ENCODE measurements at regions not wholly inside any gene's neighbourhood (a gene's known extent, or its start where the extent isn't known, plus 50 kb on each side); places are given as distances from the start of the nearest gene placed in this dataset.
"Not testable (repeated sequence)": the region's sequence is repeated elsewhere in the genome, so short reads cannot be mapped to it uniquely, and the experiment has no call there.

- DNase-seq (ENCODE audit: low spot score) = not testable (repeated sequence)
These were observed 123.0 kb upstream of the ARHGEF3 start for GRCh38 chr3:56924700-56925099.

- peak; percentile 81 for DNase-seq (ENCODE audit: low spot score)
These were observed 121.9 kb upstream of the ARHGEF3 start for GRCh38 chr3:56923526-56924224.

- DNase-seq (ENCODE audit: low spot score) = peak; percentile 82
These were observed 120.1 kb upstream of the ARHGEF3 start for GRCh38 chr3:56921573-56922453.

GRCh38 chr3:56919797-56920195 lies 118.0 kb upstream of the ARHGEF3 start:
- DNase-seq (ENCODE audit: low spot score) = no peak

GRCh38 chr3:56919137-56919796 lies 117.5 kb upstream of the ARHGEF3 start:
- DNase-seq (ENCODE audit: low spot score) = no peak

- no peak for DNase-seq (ENCODE audit: low spot score)
These were observed 116.4 kb upstream of the ARHGEF3 start for GRCh38 chr3:56918111-56918568.

- no peak for DNase-seq (ENCODE audit: low spot score)
These were observed 115.8 kb upstream of the ARHGEF3 start for GRCh38 chr3:56917361-56918110.

GRCh38 chr3:56916716-56917360 lies 115.1 kb upstream of the ARHGEF3 start:
- DNase-seq (ENCODE audit: low spot score) = no peak

GRCh38 chr3:56915966-56916586 lies 114.3 kb upstream of the ARHGEF3 start:
- peak; percentile 90 for DNase-seq (ENCODE audit: low spot score)

GRCh38 chr3:56914646-56915045 lies 112.9 kb upstream of the ARHGEF3 start:
- DNase-seq (ENCODE audit: low spot score) = no peak

- no peak for DNase-seq (ENCODE audit: low spot score)
These were observed 109.6 kb upstream of the ARHGEF3 start for GRCh38 chr3:56911363-56911762.

- no peak for DNase-seq (ENCODE audit: low spot score)
These were observed 107.6 kb upstream of the ARHGEF3 start for GRCh38 chr3:56909349-56909748.

- no peak for DNase-seq (ENCODE audit: low spot score)
These were observed 106.3 kb upstream of the ARHGEF3 start for GRCh38 chr3:56908004-56908403.

- no peak for DNase-seq (ENCODE audit: low spot score)
These were observed 102.9 kb upstream of the ARHGEF3 start for GRCh38 chr3:56904552-56905215.

- DNase-seq (ENCODE audit: low spot score) = no peak
These were observed 101.6 kb upstream of the ARHGEF3 start for GRCh38 chr3:56903231-56903782.

GRCh38 chr3:56902468-56903160 lies 100.9 kb upstream of the ARHGEF3 start:
- no peak for DNase-seq (ENCODE audit: low spot score)

GRCh38 chr3:56900801-56901200 lies 99.1 kb upstream of the ARHGEF3 start:
- DNase-seq (ENCODE audit: low spot score) = no peak

GRCh38 chr3:56899851-56900250 lies 98.1 kb upstream of the ARHGEF3 start:
- DNase-seq (ENCODE audit: low spot score) = no peak

GRCh38 chr3:56899078-56899477 lies 97.3 kb upstream of the ARHGEF3 start:
- no peak for DNase-seq (ENCODE audit: low spot score)
